T47D (cell line): ENCODE measurements at regions not wholly inside any gene's neighbourhood (a gene's known extent, or its start where the extent isn't known, plus 50 kb on each side); places are given as distances from the start of the nearest gene placed in this dataset.

ENCODE experiments used
- DNase-seq, 2 experiments: peaks; one replicate each; pipeline versions ENCODE4 v3.0.0 to v3.0.0-alpha.2; 2011 to 2012; ENCODE audit warnings: low read depth in 1 of 2, low spot score in 1 of 2
- JUND ChIP-seq: IDR thresholded peaks from 2 replicates; pipeline ENCODE4 v1.6.1; 2012; ENCODE audit warnings: low read depth
- in situ Hi-C: cut with HindIII; loops from 2 replicates; pipeline ENCODE4 v1.10.0; 2016; ENCODE audit warnings: low sequenced_read_pairs, low pct_unique_long_range_greater_than_20kb

DNA sequence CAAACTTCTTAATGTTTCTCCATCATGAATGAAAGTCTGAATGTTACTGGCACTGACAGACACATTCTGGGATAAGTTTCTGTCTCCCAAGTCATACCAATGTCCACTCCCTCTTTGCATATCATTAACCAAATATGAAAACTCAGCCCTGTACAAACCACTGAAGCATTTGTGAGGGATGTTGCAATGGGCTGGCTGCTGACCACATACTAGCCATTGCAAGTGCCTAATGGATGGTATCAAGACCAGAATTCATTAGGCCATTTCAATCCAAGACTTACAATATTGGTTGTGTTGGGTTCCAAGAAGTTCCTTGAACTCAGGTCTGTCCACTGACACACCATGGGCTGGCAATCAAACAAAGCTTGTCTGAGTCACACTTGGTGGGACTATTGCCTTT, 73.8 kb downstream of the CBLN2 start:
- in situ Hi-C loops = no loop called here
- no peak for TF ChIP-seq JUND

DNA sequence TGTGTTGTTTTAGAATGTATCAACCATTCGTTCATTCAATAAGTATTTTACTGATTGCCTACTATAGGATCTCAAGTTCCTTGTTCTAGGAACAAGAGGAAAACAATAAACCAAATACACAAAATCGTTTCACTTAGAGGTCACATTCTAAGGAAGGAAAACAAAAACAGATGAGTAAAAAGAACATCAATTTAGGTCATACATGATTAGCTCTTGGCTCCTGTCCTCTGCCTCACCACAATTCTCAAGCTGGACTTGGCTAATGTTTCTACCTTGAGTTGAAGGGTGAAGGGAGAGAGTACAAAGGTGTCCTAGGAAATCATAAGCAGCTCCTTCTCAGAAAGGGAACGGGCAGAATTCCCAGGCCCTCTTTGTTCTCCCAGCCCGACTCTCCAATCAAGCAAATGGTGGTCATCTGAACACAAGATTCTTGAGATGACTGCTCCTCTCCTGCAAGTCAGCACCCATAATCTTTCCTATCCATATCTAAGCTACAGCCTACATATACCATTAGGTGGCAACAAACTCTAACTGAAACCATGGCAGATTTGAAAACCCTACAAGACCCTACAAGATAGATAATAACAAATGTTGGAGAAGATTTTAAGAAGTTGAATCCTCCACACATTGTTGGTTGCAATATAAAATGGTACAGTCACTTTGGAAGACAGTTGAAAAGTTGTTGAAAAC, 76.0 kb downstream of the CBLN2 start:
- peak in 1 of 2 experiments; percentile 5 for DNase-seq
- no peak for TF ChIP-seq JUND
- in situ Hi-C loops = no loop called here

More for the DNA sequence above, 73.8 kb downstream of the CBLN2 start:
- no peak for DNase-seq

DNA sequence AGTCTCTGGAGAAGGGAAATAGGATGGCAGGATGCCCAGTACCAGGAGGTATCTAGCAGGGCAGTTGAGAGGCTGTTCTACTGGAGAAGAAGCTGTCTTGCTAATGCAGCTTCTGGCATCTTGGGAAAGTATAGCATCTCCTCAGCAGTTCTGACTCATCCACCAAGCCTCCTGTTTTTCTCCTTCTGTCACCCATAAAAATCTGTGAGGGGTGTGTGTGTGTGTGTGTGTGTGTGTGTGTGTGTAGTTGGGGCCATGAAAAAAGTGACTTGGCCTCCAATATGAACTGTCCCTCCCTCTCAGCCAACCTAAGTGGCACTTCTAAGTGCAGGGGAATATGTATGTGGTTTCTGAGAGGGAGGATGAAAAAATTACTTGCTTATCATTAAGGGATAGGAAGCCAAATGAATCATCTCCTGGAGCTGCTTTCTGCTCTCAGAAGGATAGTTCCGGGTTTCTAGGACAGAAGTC, 83.9 kb downstream of the CBLN2 start:
- in situ Hi-C loops = no loop called here
- no peak for TF ChIP-seq JUND
- DNase-seq = no peak

DNA sequence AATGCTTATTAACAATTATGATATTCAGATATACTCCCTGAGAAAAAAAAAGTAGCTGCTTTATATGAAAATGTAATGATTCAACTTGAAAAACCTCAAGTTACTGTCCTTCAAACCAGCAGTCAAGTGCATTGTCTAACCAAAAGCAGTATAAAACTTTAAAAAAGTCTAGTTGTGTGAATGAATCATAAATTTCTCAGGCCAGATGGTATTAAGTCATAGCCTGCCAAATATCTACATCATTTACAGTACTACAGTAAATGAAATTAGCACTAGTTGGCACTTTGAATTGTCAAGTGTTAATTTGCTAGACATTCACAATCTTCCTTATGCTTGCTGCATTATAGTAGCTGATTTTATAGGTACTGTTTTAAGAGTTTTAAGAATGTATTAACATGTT, 85.9 kb downstream of the CBLN2 start:
- TF ChIP-seq JUND = no peak
- in situ Hi-C loops = no loop called here
- DNase-seq = no peak

DNA sequence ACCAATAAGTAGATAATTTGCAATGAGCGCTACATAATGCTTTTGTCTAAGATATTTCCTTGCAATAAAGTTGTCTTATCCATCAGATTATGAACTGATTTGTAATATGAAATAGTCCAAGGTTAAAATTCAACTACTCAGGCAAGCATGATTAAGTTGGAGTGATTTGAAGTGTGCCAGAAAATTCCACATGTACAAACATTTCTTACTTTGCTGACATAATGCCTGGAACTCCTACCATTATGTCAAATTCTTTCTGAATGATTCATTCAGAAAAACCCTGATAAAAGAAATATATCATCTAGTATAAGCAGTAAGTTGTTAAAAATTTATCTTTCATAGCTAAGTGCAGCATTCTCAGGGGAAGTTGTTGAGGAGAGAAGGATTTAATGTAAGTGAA, 87.3 kb downstream of the CBLN2 start:
- DNase-seq = no peak
- no peak for TF ChIP-seq JUND
- in situ Hi-C loops = no loop called here

DNA sequence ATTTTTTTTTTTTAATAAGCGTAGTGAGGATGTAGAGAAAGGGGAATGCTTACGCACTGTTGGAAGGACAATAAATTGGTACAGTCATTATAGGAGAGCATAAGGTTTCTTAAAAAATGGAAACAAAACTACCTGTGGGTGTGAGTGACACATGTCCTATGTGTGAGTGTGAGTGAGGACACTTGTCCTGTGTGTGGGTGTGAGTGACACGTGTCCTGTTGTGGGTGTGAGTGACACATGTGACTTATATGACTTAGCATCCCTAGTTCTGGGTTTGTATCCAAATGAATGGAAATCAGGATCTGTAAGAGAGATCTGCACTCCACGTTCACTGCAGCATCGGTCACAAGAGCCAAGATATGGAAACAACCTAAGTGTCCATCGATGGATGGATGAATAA, 91.8 kb downstream of the CBLN2 start:
- in situ Hi-C loops = no loop called here
- no peak for DNase-seq

DNA sequence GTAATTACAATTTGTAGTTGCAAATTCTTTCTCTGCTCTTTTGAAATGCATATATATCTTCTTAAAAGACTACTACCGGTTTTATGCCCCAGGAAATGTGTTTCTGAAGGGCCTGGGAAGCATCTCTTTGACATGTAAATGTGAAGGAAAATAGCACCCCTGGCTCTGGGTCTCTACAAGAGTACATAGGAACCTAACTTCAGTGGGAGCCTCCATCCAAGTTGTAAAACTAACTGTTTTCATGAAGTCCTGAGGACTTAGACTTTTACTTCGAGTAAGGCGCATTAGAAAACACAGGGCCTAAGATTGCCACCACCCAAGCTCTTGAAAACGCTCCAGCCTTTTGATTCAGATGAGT, 99.4 kb downstream of the CBLN2 start:
- no peak for DNase-seq
- no peak for TF ChIP-seq JUND
- in situ Hi-C loops = no loop called here

More for the DNA sequence above, 91.8 kb downstream of the CBLN2 start:
- no peak for TF ChIP-seq JUND

DNA sequence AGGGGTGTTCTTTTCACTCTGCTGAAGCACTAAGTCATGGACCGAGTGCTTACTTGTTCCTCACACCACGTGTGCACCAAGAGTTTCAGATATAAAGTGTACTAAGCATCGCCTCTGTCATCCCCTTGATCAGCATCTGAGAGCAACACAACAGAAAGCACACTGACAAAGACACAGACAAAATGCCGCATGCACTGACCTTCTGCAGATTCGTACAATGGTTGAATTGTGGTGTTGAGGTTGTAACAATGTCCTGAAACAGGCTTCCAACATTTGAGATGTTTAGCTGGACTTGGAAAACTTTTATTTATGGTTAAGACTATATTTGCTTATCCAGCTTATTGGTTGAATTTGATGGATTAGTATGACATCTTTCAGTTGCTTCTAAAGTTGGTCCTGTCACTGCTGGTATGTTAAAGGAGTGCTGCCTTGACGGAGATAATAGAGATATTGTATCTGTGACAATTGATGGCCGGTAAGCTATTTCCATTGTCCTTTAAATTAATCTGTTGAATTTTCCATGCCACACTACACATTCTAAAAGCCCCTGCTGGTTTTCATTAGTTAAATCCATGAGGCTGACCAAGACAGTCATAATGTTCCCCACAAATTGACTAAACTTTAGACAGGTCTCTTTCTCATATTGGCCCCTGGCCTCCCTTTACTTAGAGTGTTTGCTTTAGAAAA, 99.9 kb downstream of the CBLN2 start:
- TF ChIP-seq JUND = no peak
- in situ Hi-C loops = no loop called here
- no peak for DNase-seq

DNA sequence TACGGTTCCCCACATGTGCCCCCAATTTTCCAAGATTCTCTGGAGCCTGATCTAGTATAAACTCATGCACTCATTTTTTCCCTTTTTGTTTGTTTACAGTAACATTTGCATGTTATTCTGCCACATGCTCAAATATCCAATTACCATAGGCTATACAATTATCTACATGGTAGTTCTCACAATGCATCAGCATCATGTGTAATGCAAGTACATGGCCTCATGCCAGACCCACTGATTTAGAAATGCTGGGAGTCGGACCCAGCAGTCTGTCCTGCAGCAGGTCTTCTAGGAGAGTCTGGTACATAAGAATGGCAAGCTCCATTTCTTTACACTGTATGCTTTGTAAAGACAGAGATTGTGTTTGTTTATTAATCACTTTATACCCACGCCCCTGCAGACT, 107.7 kb downstream of the CBLN2 start:
- DNase-seq = no peak
- TF ChIP-seq JUND = no peak
- in situ Hi-C loops = no loop called here

DNA sequence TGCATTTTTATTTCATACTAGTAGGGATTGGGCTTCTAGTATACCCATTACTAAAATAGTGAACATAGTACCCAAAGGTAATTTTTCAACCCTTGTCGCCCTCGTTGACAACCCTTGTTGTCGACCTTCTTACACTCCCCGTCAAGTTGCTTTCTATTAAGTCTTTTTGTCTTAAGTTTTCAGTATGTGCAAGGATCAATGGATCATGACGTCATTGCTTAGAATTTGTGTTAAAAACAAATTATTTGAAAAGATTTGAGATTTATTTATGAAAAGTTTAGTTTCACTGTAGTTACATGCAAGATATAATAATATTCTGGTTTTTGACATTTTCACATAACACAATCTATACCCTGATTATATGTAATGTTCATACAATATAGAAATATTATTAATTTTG, 110.4 kb downstream of the CBLN2 start:
- in situ Hi-C loops = no loop called here
- DNase-seq = no peak
- TF ChIP-seq JUND = no peak

DNA sequence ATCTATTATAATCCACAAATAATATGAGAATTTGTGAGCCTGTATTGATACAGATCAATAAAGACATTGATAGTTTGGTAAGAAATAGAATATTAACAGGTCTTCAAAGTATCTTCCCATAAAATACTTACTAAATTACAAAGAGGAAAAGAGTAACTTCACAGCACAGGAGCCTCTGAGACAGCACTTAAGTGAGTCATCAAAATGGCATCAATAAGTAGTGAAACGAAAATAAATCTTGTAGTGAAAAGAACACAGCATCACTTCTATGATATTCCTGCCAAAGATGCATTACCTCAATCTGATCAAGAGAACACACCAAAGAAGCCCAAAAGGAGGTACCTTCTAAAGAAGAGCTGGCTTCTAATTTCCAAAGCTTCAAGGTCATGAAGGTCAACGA, 116.4 kb downstream of the CBLN2 start:
- no peak for TF ChIP-seq JUND
- in situ Hi-C loops = no loop called here
- DNase-seq = no peak

DNA sequence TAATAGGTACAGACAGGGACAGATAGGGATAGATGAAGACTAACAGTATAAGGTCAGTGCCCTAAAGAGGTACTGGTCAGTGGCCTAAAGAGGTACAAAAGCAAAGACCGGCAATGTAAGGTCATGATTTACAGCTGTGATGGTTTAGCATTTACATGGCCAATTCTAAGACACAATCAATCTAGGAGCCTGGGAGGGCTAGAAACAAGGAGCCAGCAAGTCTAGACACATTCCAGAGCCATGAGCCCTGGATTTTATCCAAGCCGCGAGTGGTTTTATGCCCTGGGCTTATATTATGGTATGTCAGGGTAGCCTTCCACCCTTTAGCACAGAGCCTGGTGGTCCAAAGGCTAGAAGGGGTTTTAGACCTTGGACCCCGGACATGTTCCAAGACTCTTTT, 124.2 kb downstream of the CBLN2 start:
- TF ChIP-seq JUND = no peak
- peak in 1 of 2 experiments; percentile 44 for DNase-seq
- in situ Hi-C loops = no loop called here

DNA sequence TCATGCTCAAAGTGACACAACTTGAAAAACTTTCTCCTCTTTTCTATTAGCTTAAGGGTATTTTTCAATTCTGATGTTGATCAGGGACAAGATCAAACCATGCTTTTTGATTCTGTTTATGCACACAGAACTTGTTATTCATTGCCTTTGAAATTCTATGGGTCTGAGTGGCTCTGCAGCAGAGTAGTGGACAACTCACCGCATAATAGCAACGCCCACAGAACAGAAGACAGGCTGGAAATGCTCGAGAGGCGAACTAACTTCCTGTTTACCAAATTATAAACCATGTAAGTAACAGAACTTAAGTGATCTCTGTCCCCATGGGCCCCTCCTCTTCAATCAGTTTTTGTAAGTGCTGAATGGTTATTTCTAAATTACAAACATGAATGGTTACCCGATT, 131.2 kb downstream of the CBLN2 start:
- TF ChIP-seq JUND = no peak
- no peak for DNase-seq
- in situ Hi-C loops = no loop called here
